NCI-H510A treated with DMSO at 0.1 percent for 48 hours (cell line): ENCODE measurements at regions not wholly inside any gene's neighbourhood (a gene's known extent, or its start where the extent isn't known, plus 50 kb on each side); places are given as distances from the start of the nearest gene placed in this dataset.
"Not testable (repeated sequence)": the region's sequence is repeated elsewhere in the genome, so short reads cannot be mapped to it uniquely, and the experiment has no call there.

Experiments used
- DNase-seq: peaks from one replicate; lab custom pipeline; 2025; lab: John Stamatoyannopoulos, UW

DNA sequence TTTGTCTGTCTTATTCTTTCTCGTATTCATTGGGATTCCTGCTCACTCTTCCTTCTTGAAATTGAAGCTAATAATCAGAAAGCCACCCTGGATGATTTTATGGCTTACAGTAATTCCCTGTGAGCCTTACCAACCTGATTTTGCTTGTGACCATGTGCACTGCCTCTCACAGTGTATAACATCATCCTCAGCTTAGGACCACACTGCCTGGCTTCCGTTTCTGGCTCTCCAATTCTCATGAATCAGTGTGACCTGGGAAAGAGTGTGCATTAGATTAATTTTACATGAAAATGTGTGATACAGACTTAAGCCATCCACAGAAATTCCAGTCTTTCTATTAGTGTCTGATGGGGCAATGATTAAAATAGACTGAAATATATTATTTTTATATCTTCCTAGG is 126.8 kb upstream of the DMRT1 start:
- DNase-seq = no peak

DNA sequence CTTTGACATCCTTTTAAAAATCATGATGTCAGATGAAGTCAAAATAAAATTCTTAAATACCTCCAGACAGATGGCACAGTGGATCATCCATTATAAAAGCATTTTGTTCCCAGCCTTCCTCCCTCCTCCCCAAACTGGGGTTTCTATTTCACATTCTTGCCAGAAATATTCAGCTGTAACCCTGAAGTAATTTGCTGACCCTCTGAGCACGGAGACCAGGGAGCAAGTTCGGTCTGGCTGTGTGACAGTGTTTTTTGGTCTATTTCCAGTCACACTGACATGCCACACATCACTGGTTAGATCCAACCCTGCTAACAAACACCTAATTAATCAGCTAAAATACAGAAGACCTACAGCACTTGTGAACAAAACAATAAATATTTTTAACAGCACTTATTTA is 126.2 kb upstream of the DMRT1 start:
- no peak for DNase-seq

DNA sequence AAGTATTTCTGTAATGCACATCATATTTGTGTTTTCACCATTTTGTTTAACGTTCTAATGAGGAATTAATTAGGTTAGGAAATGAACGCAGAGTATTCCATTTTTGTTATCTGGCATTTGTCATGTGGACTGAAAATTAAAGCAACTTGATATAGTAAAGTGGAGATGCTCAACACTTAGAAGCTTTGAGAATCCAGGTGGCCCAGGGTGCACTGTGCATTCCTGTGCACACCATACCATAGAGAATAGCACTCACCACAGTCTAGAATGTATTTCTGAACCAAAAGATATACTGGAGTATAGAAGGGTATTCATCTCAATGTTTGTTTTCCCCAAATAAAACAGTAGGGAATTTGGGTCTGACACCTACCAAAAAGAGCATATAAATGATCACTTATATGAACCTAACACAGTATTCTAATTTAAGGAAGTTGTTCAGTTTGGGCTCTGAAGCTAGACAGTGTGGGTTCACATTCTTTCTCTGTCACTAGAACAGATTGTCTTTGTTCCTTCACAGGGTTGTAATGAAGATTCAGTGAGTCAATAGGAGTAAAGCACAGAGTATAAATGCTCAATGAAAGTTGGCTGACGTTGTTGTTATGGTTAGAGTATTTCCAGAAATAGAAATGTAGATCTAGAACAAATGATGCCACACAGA is 125.6 kb upstream of the DMRT1 start:
- no peak for DNase-seq

DNA sequence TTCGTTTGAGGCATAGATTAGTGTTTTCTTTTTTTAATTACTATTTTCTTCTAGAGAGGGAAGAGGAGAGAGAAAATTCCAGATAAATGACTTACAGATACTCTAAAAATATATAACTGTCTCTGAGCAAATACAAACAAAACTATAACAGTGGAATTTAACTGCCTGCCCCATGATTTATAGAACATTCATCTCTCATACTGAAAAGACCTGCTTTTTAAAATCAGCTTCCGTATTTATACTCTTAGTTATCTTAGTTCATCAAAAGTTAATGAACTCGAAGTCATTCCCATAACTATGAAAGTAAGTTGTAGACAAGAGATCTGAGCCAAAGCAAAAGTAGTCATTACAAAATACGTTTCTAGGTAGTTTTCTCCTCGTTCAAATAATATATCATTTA is 123.8 kb upstream of the DMRT1 start:
- DNase-seq = no peak

DNA sequence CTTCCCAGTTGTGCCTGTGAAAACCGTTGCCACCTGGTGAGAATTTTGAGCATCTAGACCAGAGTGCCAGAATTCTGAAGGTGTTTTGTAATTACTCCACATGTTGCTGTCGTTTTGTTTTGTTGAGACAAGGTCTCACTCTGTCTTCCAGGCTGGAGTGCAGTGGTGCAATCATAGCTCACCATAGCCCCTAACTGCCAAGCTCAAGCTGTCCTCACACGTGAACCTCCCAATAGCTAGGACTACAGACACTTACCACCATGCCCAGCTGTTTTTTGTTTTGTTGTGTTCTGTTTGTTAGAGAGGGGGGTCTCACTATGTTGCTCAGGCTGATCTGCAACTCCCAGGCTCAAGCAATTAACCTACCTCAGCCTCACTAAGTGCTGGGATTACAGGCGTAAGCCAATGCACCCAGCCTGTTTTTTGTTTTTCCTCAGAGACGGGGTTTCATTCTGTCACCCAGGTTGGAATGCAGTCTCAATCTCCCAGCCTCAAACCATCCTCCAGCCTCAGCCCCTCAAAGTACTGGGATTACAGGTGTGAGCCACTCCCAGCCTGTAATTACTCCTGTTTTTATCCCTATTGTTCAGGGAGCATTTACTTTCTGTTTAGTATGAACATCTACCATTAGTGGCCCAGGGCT is 121.1 kb upstream of the DMRT1 start:
- no peak for DNase-seq

DNA sequence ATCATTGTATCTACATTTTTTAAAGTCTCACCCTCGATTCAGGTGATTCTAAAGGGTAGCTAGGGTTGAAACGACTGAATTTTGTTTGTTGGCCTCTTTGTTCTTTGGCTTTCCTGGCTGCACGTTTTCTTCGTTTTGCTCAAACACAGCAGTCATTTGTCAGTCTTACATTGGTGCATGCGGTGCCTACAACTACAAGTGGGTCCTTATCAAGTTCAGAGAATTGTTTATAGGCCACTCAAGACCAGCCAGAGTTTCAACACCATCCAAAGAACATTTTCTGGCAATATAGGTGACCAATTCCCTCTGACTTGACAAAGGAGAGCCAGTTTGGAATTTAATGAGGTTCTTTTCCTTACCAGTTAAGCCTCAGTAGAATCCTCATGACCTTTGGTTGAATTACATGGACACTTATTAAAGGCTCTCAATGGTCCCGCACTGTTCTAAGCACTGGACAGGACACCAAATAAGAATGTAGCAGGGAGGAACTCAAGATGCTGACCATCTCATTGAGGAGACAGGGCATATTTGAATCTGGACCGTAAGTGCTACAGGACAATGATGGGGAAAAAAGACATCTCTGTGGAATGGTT is 119.0 kb upstream of the DMRT1 start:
- DNase-seq = no peak

DNA sequence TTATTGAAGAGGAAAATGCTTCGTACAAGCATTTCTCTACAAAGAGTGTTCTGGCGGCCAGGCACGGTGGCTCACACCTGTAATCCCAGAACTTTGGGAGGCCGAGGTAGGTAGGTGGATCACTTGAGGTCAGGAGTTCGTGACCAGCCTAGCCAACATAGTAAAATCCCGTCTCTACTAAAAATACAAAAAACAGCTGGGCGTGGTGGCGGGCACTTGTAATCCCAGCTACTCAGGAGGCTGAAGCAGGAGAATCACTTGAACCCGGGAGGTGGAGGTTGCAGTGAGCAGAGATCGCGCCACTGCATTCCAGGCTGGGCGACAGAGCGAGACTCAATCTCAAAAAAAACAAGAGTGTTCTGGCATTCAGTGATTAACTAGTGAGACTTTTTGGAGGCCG is 117.0 kb upstream of the DMRT1 start:
- DNase-seq = not testable (repeated sequence)

DNA sequence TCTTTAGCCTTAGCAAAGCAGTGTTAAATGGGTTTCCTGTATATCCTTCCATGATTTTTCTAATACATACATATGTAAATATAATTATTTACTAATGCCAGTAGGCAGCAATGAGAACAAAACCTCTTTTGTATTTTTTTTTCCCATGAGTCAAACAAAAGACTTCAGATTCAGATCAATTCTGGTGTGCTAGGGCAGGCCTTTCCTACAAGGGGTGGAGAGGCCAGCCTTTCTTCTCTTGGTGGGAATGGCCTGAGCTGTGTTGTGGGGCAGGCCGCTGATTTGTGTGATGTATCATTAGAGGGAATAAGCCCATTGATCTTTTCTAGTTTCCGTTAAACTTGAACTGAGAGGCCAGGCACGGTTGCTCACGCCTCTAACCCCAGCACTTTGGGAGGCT is 115.5 kb upstream of the DMRT1 start:
- no peak for DNase-seq

DNA sequence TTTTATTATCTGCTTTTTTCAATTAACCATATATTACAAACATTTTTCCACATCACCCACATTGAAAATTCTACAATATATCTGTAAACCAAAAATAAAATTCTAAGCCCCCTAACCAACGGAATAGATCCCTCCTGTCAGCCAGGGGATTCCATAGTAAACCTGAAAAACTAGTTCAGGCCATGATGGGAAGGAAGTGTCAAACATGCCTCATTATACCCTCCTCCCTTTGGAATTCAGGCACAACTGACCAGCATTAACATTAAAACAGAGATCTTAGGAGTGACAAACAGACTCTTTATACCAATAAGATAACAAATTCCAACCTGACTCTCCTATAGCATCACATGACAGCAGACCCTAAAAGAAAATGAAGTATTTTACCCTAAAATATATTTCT is 113.7 kb upstream of the DMRT1 start:
- no peak for DNase-seq

DNA sequence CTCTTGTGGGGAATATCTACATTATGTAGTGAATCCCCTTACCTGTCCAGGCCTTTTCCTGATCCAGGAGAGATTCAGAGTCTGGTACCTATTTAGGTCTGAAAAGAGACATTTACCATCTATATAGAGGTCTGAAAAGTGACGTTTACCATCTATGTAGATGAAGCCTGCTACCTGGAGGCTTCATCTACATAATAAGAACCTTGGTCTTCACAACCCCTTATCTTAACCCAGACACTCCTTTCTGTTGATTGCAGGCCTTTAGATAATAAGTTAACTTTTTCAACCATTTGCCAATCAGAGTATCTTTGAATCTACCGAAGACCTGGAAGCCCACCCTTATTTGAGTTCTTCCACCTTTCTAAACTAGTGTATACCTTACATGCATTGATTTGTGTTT is 113.0 kb upstream of the DMRT1 start:
- DNase-seq = no peak

DNA sequence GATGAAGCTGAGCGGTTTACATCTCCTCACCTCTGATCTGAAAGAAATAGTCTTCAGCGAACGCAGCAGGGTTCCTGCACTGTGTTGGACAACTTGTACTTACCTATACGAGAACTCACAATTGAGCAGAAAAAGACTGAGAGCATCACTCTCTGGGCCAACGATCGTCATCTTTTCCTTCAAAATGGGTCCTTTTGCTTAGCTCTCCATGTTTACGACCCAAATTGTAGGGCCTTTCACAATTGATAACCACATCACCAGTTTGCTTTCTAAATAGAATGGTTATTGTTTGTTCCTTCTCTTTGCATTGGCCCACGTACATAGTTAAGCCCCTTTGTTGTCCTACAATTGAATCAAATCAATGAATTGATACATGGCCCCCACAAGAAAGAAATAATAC is 110.0 kb upstream of the DMRT1 start:
- no peak for DNase-seq

DNA sequence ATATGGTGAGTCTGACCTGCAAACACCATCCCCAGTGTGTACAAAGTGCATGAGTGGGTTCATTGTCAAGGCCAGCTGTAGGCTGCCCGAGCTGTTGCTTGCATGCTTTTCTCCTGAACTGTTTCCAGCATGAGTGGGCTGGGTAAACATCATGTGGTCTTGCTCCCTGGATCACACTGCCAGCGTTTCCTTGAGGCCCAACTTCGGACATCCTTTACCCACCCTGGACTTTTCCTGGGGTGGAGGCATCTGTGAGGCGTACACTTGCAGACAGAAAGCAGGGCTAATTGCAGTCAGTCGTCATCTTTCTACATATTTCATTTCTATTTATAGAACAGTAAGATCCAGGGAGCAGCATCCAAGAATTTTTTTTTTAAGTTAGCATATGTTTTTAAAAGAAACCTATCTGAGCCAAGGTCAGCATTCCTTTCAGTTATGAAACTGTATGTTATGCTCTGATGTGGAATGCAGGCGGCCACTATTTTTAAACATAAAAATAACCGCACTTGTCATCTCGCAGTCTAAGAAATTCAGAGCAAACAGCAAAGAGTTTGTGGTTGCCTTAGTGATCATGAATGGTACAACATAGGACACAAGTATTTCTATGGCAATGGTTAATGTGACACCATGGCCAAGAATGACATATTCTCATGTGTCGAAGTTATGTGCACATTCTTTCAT is 106.5 kb upstream of the DMRT1 start:
- DNase-seq = no peak

DNA sequence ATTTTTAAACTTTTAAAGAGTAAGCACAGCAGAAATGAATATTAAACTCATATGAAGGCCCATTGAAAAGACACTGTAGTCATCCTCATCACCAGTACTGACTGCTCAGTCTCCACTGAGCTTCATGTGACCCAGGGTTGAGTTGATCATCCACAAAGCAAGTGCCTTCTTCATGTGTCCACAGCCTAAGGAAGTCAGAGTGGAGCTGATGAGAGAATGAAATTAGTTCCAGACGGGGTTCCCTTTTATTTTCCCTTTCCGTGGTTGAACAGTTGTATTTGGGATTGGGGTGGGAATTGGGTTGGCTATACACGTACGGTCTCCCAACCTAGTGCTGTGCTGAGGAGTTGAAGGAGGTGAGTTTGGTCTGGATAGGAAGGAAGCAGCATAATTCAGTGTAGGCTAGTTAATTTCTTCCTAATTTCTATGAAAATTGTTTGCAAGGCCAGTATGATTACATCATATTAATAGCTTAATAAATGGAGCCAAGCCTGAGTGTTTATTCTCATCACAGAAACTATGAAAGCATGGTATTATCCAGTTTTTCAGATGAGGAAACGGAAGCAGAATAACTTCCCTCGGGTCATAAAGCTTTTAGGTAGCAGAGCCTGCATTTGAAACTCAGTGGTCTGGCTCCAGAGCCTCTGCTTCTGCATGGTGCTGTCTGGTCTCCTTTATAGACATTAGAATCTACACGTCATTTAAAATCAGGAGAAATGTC is 103.9 kb upstream of the DMRT1 start:
- DNase-seq = no peak

DNA sequence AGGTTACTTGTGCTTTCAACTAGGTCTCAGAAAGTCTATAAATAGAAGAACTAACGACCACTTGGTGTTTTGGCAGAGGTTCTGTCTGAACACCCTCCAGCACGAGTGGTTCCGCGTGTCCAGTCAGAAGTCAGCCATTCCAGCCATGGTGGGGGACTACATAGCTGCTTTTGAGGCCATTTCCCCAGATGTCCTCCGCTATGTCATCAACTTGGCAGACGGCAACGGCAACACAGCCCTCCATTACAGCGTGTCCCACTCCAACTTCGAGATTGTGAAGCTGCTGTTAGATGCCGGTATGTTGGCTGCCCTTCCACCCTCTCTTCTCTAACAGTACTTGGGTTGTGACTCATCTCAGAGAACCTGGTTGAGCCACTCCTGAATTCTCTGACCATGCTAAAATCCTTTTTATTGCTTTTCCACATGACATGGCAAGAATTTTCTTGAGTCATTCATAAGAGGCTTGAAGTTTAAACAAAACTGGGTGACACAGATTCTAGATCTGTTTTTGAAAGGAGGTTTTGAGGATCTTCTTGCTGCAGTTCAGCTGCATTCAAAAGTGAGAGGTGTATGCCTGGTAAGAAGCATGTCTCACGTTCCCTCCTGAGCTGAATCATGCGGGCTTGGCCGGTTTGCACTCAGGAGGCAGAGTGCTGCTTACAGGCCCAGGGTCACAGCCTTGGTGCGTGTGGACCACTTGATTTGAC is 103.1 kb upstream of the DMRT1 start:
- DNase-seq = no peak

DNA sequence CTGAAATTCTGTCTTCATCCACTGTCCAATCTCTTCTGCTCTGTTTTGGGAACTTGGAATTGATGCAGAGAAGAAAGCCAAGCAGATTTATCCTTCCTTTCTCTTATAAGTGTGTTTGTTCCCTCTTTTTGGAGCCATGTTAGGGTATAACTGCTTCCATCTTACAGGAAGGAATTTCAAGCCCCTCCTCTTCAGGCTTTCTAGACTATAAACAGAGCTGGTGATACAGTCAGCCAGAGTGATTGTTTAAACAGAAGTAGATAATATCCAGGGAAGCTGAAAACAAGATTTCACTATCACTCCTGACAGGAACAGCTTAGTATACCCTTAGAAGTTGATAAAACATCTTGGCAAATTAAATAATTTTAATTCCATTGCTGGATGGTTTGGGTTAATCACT is 102.1 kb upstream of the DMRT1 start:
- DNase-seq = no peak

DNA sequence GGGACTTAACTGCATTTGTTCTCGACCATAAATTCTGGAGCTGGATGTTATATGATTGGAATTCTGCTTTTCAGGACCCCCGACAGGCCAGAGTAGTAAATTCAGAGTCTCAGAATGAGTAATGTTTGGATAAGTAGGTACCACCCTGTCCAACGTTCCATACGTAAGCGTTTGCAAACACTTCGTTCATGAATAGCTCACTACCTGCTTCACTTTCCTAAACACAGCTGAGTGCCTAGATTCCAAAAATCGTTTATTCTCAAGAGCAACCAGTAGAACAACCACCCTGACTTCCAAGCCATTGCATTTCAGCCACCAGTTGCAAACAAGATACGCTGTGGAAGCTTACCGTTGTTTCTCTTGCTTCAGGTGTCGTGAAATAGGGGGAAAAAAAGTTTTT is 101.3 kb upstream of the DMRT1 start:
- no peak for DNase-seq

DNA sequence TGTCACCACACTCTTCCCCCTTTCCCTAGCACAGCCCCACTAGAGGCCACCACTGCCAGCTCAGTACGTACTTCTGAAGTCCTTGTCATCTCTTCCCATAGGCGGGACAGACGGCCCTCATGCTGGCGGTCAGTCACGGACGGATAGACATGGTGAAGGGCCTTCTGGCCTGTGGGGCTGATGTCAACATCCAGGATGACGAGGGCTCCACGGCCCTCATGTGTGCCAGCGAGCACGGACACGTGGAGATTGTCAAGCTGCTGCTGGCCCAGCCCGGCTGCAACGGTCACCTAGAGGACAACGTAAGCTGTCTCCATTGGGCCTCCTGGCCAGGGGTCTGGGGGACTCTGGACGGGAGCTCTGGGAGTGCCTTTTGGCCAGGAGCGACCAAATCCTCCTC is 99.4 kb upstream of the DMRT1 start:
- DNase-seq = no peak

DNA sequence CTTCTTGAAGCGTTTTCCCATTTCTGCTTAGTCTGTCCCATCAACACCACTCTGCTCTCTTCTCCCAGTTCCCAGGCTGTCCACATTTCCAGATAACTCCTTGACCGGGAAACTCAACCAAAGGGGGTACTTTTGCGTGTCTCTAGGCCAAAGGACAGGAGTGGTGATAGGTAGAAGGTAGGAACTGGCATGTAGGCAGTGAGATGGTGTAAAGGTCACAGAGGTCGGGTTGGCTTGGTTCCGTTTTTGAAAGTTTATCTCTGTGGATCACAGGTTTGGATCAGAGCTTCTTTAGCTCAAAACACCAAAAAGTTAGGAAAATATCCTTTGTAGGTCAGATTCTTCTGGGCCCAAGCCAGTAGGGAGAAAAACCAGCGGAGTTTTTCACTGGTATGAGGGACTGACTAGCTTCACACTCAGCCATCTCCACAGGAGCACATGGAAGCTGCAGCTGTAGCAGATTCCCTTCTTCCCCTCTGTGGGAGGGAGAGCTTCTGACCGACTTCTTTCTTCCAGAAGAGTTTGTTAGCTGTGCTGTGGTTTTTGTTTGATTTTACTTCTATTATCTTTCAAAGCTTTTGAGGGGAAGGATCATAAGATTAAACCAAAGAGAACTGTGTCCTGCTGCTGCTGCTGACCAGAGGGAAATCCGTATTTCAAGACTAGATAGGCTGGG is 98.4 kb upstream of the DMRT1 start:
- DNase-seq = no peak

DNA sequence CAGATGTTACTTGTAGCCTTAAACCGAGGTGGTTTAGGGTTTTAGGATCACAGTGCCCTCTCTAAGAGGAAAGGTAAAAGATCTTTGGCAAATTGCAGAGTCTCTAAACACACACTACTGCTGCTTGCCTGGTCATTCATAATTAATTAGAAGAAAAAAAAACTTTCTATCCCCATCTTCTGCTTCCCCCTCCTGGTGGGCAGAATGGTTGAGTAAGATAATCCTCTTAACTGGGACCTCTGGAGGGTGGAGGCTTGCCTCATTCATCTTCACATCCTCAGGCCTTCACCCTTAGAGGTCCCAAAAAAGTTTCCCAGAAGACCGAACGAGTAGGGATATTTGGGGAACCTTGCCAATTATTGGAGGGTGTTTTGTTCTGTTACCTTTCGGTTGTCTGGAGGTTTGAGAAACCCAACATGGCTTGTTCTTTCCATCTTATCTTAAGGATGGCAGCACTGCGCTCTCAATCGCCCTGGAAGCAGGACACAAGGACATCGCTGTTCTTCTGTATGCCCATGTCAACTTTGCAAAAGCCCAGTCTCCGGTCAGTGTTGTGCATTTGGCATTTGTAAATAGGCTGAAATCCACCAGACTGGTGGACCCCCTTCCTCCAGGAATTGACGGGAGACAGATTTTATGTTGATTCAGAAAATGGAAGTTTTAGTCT is 97.3 kb upstream of the DMRT1 start:
- DNase-seq = no peak

DNA sequence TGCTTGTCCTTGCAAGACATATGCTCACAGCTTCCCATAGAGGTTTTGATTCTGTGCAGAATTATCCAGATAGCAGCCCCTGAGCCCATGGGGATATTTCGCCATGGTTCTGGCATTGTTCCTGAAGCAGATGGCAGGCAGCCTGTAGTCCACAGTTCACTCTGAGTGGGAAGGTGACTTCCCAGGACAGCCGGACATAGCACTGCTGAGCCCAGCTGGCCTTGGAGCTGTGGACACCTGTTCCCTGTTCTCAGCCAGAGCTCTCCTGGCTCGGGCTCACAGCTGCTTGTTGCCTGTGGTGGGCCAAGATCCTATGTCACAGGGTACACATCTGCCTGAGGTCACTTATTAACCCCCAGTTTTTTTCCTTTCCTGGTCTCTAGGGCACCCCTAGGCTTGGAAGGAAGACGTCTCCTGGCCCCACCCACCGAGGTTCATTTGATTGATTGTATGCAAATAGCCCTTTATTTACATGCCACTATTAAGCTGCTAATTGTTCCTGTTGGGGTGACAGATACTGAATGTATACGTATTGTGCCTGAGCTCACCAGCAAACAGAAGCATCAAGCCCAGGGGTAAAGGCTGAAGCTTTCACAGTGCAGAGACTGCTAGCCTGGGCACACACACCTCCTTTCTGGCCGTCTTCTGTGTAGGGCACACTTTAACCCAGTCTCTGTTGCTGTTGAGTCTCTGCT is 96.6 kb upstream of the DMRT1 start:
- no peak for DNase-seq
